ENCODE measurements at regions not wholly inside any gene's neighbourhood (a gene's known extent, or its start where the extent isn't known, plus 50 kb on each side); places are given as distances from the start of the nearest gene placed in this dataset.

DNA sequence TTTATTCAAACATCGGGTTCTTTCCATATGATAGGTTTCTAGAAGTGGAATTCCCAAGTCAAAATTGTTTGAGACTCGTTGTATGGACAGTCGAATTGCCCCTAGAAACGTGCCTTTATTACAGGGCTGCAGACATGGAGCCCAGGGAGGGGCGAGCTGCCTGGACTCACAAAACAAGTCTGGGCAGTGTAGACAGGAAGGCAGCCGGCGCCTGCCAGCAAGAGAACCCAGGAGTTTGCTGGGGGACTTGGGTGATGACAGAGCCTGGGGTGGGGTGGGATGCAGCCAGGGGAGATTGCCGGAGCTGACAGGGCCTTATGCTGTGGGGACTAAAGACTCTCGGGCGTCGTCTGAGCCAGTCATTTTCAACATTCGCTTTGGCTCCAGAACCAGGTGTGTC, 107.4 kb upstream of the MSX1 start:
- TF ChIP-seq, protein P1, sequence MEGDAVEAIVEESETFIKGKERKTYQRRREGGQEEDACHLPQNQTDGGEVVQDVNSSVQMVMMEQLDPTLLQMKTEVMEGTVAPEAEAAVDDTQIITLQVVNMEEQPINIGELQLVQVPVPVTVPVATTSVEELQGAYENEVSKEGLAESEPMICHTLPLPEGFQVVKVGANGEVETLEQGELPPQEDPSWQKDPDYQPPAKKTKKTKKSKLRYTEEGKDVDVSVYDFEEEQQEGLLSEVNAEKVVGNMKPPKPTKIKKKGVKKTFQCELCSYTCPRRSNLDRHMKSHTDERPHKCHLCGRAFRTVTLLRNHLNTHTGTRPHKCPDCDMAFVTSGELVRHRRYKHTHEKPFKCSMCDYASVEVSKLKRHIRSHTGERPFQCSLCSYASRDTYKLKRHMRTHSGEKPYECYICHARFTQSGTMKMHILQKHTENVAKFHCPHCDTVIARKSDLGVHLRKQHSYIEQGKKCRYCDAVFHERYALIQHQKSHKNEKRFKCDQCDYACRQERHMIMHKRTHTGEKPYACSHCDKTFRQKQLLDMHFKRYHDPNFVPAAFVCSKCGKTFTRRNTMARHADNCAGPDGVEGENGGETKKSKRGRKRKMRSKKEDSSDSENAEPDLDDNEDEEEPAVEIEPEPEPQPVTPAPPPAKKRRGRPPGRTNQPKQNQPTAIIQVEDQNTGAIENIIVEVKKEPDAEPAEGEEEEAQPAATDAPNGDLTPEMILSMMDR (IDR thresholded peaks at IDR 0.05; ENCODE audit: poor library complexity), result no peak
- no peak for TF ChIP-seq EZH2phosphoT487 (IDR thresholded peaks at IDR 0.05; ENCODE audit: low read depth, severe bottlenecking, unreplicated experiment)

All from hepatocyte (in vitro differentiated cells).